ENCODE measurements at regions not wholly inside any gene's neighbourhood (a gene's known extent, or its start where the extent isn't known, plus 50 kb on each side); places are given as distances from the start of the nearest gene placed in this dataset.

DNA sequence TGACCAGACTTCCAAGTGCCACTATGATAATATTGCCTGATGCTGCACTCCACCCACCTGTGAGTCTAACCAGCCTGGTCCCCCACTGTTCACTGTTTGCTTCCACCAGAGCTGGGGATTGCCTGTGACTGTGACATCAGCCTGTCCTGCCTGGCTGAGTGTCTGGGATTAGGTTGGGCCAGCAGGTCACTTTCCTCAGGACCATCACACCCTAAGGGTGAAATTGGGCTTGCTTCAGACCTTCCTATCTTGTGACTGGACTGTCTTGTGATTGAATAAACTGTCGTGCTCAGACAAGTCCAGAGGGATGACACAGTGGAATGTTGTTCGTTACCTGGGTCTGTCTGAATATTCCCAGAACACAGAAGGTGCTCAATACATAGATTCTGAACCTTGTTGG is 87.4 kb upstream of the HK2 start:
- TF ChIP-seq, protein P1, sequence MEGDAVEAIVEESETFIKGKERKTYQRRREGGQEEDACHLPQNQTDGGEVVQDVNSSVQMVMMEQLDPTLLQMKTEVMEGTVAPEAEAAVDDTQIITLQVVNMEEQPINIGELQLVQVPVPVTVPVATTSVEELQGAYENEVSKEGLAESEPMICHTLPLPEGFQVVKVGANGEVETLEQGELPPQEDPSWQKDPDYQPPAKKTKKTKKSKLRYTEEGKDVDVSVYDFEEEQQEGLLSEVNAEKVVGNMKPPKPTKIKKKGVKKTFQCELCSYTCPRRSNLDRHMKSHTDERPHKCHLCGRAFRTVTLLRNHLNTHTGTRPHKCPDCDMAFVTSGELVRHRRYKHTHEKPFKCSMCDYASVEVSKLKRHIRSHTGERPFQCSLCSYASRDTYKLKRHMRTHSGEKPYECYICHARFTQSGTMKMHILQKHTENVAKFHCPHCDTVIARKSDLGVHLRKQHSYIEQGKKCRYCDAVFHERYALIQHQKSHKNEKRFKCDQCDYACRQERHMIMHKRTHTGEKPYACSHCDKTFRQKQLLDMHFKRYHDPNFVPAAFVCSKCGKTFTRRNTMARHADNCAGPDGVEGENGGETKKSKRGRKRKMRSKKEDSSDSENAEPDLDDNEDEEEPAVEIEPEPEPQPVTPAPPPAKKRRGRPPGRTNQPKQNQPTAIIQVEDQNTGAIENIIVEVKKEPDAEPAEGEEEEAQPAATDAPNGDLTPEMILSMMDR (IDR thresholded peaks at IDR 0.05), result no peak
- TF ChIP-seq POLR2A (IDR thresholded peaks at IDR 0.05), result no peak
